ENCODE measurements at regions not wholly inside any gene's neighbourhood (a gene's known extent, or its start where the extent isn't known, plus 50 kb on each side); places are given as distances from the start of the nearest gene placed in this dataset.

DNA sequence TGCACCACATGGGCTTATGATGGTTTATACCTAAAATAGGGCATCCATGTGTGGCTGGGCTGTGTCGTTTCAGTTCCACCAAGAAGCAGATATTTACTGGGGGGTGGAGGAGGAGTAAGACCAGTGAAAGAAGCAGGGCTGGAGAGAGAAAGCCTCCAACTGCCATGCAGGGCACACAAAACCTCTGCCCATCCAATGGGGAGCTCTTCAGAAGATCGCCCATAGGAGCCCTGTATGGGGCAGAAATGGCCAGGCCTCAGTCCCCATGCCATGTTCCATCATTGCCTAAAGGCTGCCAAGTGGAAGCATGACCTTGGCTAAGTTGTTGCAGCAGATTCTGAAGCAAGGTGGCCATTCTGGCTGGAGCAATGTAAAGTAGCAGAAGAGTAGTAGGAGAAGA is 277.0 kb downstream of the MEX3B start:
- no peak overlapping the region for H3K4me2 ChIP-seq (ENCODE audit: low read length)
- H3K18ac ChIP-seq (ENCODE audit: low read length) = no peak overlapping the region
- no peak overlapping the region for H4K8ac ChIP-seq (ENCODE audit: low read depth, low read length)
- no CpG with 5 or more reads among the region's 2 CpGs for WGBS (ENCODE audit: extremely low coverage, insufficient coverage, insufficient read length)
- H3K4me3 ChIP-seq (ENCODE audit: low read depth, low read length) = no peak overlapping the region
- H3K79me1 ChIP-seq (ENCODE audit: low read length) = no peaks in the 10 kb centered on the region
- no peaks in the 10 kb centered on the region for H3K36me3 ChIP-seq (ENCODE audit: control insufficient read depth in 1 of 2, insufficient read depth in 2 of 2, low read length in 2 of 2)
- no peak overlapping the region for H2AFZ ChIP-seq (ENCODE audit: insufficient read depth, low read length, poor library complexity)
- H4K91ac ChIP-seq (ENCODE audit: low read depth, low read length) = no peak overlapping the region
- H2BK12ac ChIP-seq (ENCODE audit: low read length) = no peak overlapping the region
- no peaks in the 10 kb centered on the region for H3K79me2 ChIP-seq (ENCODE audit: control insufficient read depth, insufficient read depth, low read length, poor library complexity)
- H2BK5ac ChIP-seq (ENCODE audit: low read depth, low read length, poor library complexity) = no peak overlapping the region
- H3K27me3 ChIP-seq (ENCODE audit: insufficient read depth, low read length) = no peaks in the 10 kb centered on the region
- no peak overlapping the region for H3K4ac ChIP-seq (ENCODE audit: low read depth, low read length)
- DNase-seq = no peak
- no peak overlapping the region for H2BK120ac ChIP-seq (ENCODE audit: insufficient read depth, low read length, poor library complexity)
- no peak overlapping the region for H2AK5ac ChIP-seq (ENCODE audit: low read length)
- no peak overlapping the region for H3K23ac ChIP-seq (ENCODE audit: low read length)
- no peak overlapping the region for H4K12ac ChIP-seq (ENCODE audit: low read depth, low read length)
- no peak overlapping the region for H3K14ac ChIP-seq (ENCODE audit: low read length)
- no peak overlapping the region for H3K9ac ChIP-seq (ENCODE audit: low read length)
- H3K27ac ChIP-seq (ENCODE audit: low read depth, low read length) = no peak overlapping the region
- H3K4me1 ChIP-seq (ENCODE audit: control insufficient read depth in 1 of 2, insufficient read depth in 2 of 2, low read length in 2 of 2) = no peaks in the 10 kb centered on the region
- no peaks in the 10 kb centered on the region for H3K9me3 ChIP-seq (ENCODE audit: insufficient read depth, low read depth, low read length)

- Histone ChIP-seq H3K27me3 (ENCODE audit: insufficient read depth, low read length) (no peaks in the 10 kb centered on the region), H4K12ac (ENCODE audit: low read depth, low read length) (no peak overlapping the region), H3K36me3 (ENCODE audit: control insufficient read depth in 1 of 2, insufficient read depth in 2 of 2, low read length in 2 of 2) (no peaks in the 10 kb centered on the region), H3K4me3 (ENCODE audit: low read depth, low read length) (no peak overlapping the region), H3K14ac (ENCODE audit: low read length) (no peak overlapping the region), H3K9me3 (ENCODE audit: insufficient read depth, low read depth, low read length) (no peaks in the 10 kb centered on the region), H3K4me2 (ENCODE audit: low read length) (no peak overlapping the region), H3K4me1 (ENCODE audit: control insufficient read depth in 1 of 2, insufficient read depth in 2 of 2, low read length in 2 of 2) (no peaks in the 10 kb centered on the region), H2BK5ac (ENCODE audit: low read depth, low read length, poor library complexity) (no peak overlapping the region), H2BK120ac (ENCODE audit: insufficient read depth, low read length, poor library complexity) (no peak overlapping the region), H4K8ac (ENCODE audit: low read depth, low read length) (no peak overlapping the region), H3K18ac (ENCODE audit: low read length) (no peak overlapping the region), H4K91ac (ENCODE audit: low read depth, low read length) (no peak overlapping the region), H2BK12ac (ENCODE audit: low read length) (no peak overlapping the region), H3K79me2 (ENCODE audit: control insufficient read depth, insufficient read depth, low read length, poor library complexity) (no peaks in the 10 kb centered on the region), H2AFZ (ENCODE audit: insufficient read depth, low read length, poor library complexity) (no peak overlapping the region), H3K27ac (ENCODE audit: low read depth, low read length) (no peak overlapping the region), H3K9ac (ENCODE audit: low read length) (no peak overlapping the region), H2AK5ac (ENCODE audit: low read length) (no peak overlapping the region), H3K79me1 (ENCODE audit: low read length) (no peaks in the 10 kb centered on the region), H3K4ac (ENCODE audit: low read depth, low read length) (no peak overlapping the region), H3K23ac (ENCODE audit: low read length) (no peak overlapping the region)
- no CpG with 5 or more reads among the region's 1 CpG for whole genome bisulfite sequencing (ENCODE audit: extremely low coverage, insufficient coverage, insufficient read length)
- DNase-seq = no peak
Observed at GRCh38 chr15:81766829-81767475, 278.9 kb downstream of the MEX3B start.

GRCh38 chr15:81765816-81766215 is 280.0 kb downstream of the MEX3B start:
- H3K4me1 ChIP-seq (ENCODE audit: control insufficient read depth in 1 of 2, insufficient read depth in 2 of 2, low read length in 2 of 2) = no peaks in the 10 kb centered on the region
- H3K18ac ChIP-seq (ENCODE audit: low read length) = no peak overlapping the region
- no peak for DNase-seq
- H3K79me1 ChIP-seq (ENCODE audit: low read length) = no peaks in the 10 kb centered on the region
- H3K9ac ChIP-seq (ENCODE audit: low read length) = no peak overlapping the region
- H2BK12ac ChIP-seq (ENCODE audit: low read length) = no peak overlapping the region
- H3K4ac ChIP-seq (ENCODE audit: low read depth, low read length) = no peak overlapping the region
- H3K36me3 ChIP-seq (ENCODE audit: control insufficient read depth in 1 of 2, insufficient read depth in 2 of 2, low read length in 2 of 2) = no peaks in the 10 kb centered on the region
- H2AK5ac ChIP-seq (ENCODE audit: low read length) = no peak overlapping the region
- no peak overlapping the region for H4K8ac ChIP-seq (ENCODE audit: low read depth, low read length)
- no peak overlapping the region for H2AFZ ChIP-seq (ENCODE audit: insufficient read depth, low read length, poor library complexity)
- no peak overlapping the region for H3K27ac ChIP-seq (ENCODE audit: low read depth, low read length)
- H3K14ac ChIP-seq (ENCODE audit: low read length) = no peak overlapping the region
- WGBS (ENCODE audit: extremely low coverage, insufficient coverage, insufficient read length) = no CpG with 5 or more reads among the region's 2 CpGs
- H3K27me3 ChIP-seq (ENCODE audit: insufficient read depth, low read length) = no peaks in the 10 kb centered on the region
- no peak overlapping the region for H4K91ac ChIP-seq (ENCODE audit: low read depth, low read length)
- no peak overlapping the region for H4K12ac ChIP-seq (ENCODE audit: low read depth, low read length)
- no peaks in the 10 kb centered on the region for H3K79me2 ChIP-seq (ENCODE audit: control insufficient read depth, insufficient read depth, low read length, poor library complexity)
- H2BK5ac ChIP-seq (ENCODE audit: low read depth, low read length, poor library complexity) = no peak overlapping the region
- H3K4me2 ChIP-seq (ENCODE audit: low read length) = no peak overlapping the region
- no peaks in the 10 kb centered on the region for H3K9me3 ChIP-seq (ENCODE audit: insufficient read depth, low read depth, low read length)
- no peak overlapping the region for H3K23ac ChIP-seq (ENCODE audit: low read length)
- H3K4me3 ChIP-seq (ENCODE audit: low read depth, low read length) = no peak overlapping the region
- no peak overlapping the region for H2BK120ac ChIP-seq (ENCODE audit: insufficient read depth, low read length, poor library complexity)

- H3K9me3 ChIP-seq (ENCODE audit: insufficient read depth, low read depth, low read length) = no peaks in the 10 kb centered on the region
- no peak overlapping the region for H2AK5ac ChIP-seq (ENCODE audit: low read length)
- no peak overlapping the region for H4K8ac ChIP-seq (ENCODE audit: low read depth, low read length)
- no peak overlapping the region for H3K23ac ChIP-seq (ENCODE audit: low read length)
- H2BK120ac ChIP-seq (ENCODE audit: insufficient read depth, low read length, poor library complexity) = no peak overlapping the region
- H3K9ac ChIP-seq (ENCODE audit: low read length) = no peak overlapping the region
- no peak overlapping the region for H3K27ac ChIP-seq (ENCODE audit: low read depth, low read length)
- no peak overlapping the region for H3K18ac ChIP-seq (ENCODE audit: low read length)
- H3K27me3 ChIP-seq (ENCODE audit: insufficient read depth, low read length) = no peaks in the 10 kb centered on the region
- no peak overlapping the region for H3K4me2 ChIP-seq (ENCODE audit: low read length)
- no peak overlapping the region for H4K91ac ChIP-seq (ENCODE audit: low read depth, low read length)
- no CpG with 5 or more reads among the region's 1 CpG for WGBS (ENCODE audit: extremely low coverage, insufficient coverage, insufficient read length)
- H4K12ac ChIP-seq (ENCODE audit: low read depth, low read length) = no peak overlapping the region
- H3K4me1 ChIP-seq (ENCODE audit: control insufficient read depth in 1 of 2, insufficient read depth in 2 of 2, low read length in 2 of 2) = no peaks in the 10 kb centered on the region
- H3K79me1 ChIP-seq (ENCODE audit: low read length) = no peaks in the 10 kb centered on the region
- H2AFZ ChIP-seq (ENCODE audit: insufficient read depth, low read length, poor library complexity) = no peak overlapping the region
- H3K79me2 ChIP-seq (ENCODE audit: control insufficient read depth, insufficient read depth, low read length, poor library complexity) = no peaks in the 10 kb centered on the region
- no peak overlapping the region for H3K14ac ChIP-seq (ENCODE audit: low read length)
- H3K4ac ChIP-seq (ENCODE audit: low read depth, low read length) = no peak overlapping the region
- no peak overlapping the region for H3K4me3 ChIP-seq (ENCODE audit: low read depth, low read length)
- DNase-seq = no peak
- H2BK12ac ChIP-seq (ENCODE audit: low read length) = no peak overlapping the region
- no peaks in the 10 kb centered on the region for H3K36me3 ChIP-seq (ENCODE audit: control insufficient read depth in 1 of 2, insufficient read depth in 2 of 2, low read length in 2 of 2)
- H2BK5ac ChIP-seq (ENCODE audit: low read depth, low read length, poor library complexity) = no peak overlapping the region
Observed at GRCh38 chr15:81763304-81763703, 282.5 kb downstream of the MEX3B start.
